ENCODE measurements at regions not wholly inside any gene's neighbourhood (a gene's known extent, or its start where the extent isn't known, plus 50 kb on each side); places are given as distances from the start of the nearest gene placed in this dataset.
A peak's percentile ranks its signal among the peaks of the same experiment; 100 is the strongest.

- TF ChIP-seq EZH2 (IDR thresholded peaks at IDR 0.05; ENCODE audit: insufficient read depth, low read length) = no peak
- TF ChIP-seq, protein P1, sequence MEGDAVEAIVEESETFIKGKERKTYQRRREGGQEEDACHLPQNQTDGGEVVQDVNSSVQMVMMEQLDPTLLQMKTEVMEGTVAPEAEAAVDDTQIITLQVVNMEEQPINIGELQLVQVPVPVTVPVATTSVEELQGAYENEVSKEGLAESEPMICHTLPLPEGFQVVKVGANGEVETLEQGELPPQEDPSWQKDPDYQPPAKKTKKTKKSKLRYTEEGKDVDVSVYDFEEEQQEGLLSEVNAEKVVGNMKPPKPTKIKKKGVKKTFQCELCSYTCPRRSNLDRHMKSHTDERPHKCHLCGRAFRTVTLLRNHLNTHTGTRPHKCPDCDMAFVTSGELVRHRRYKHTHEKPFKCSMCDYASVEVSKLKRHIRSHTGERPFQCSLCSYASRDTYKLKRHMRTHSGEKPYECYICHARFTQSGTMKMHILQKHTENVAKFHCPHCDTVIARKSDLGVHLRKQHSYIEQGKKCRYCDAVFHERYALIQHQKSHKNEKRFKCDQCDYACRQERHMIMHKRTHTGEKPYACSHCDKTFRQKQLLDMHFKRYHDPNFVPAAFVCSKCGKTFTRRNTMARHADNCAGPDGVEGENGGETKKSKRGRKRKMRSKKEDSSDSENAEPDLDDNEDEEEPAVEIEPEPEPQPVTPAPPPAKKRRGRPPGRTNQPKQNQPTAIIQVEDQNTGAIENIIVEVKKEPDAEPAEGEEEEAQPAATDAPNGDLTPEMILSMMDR (IDR thresholded peaks at IDR 0.05; ENCODE audit: insufficient read depth, low read depth, low read length) = no peak
- no peak overlapping the region for H3K9ac ChIP-seq (ENCODE audit: low read length)
- H3K79me2 ChIP-seq (ENCODE audit: insufficient read depth, low read length) = no peaks in the 10 kb centered on the region
- H3K4me3 Mint-ChIP-seq (ENCODE audit: unreplicated experiment) = no peak overlapping the region
- peaks cover 16% of the 10 kb centered on the region for H3K4me1 Mint-ChIP-seq (ENCODE audit: low read depth, unreplicated experiment)
- no peaks in the 10 kb centered on the region for H3K9me3 Mint-ChIP-seq (ENCODE audit: unreplicated experiment)
- no peaks in the 10 kb centered on the region for H3K27me3 Mint-ChIP-seq (ENCODE audit: low read depth, unreplicated experiment)
- FAIRE-seq (no peak), DNase-seq (ENCODE audit: low read depth) (peak; percentile 5)
- peaks cover 4% of the 10 kb centered on the region for H3K4me1 ChIP-seq (ENCODE audit: insufficient read depth, low read length)
- H3K36me3 ChIP-seq (ENCODE audit: insufficient read depth, low read length) = no peaks in the 10 kb centered on the region
- no peak overlapping the region for H3K4me3 ChIP-seq (ENCODE audit: insufficient read depth, low read depth, low read length)
- H2AFZ ChIP-seq (ENCODE audit: low read depth, low read length) = no peak overlapping the region
- no peak overlapping the region for H3K27ac ChIP-seq (ENCODE audit: low read depth, low read length)
- no peak overlapping the region for H3K4me2 ChIP-seq (ENCODE audit: low read length)
- H4K20me1 ChIP-seq (ENCODE audit: insufficient read depth, low read length) = no peaks in the 10 kb centered on the region
- H3K9me3 ChIP-seq (ENCODE audit: insufficient read depth, low read depth, low read length) = no peaks in the 10 kb centered on the region
- peak overlapping the region; percentile 70 for H3K27ac Mint-ChIP-seq (ENCODE audit: unreplicated experiment)
- H3K36me3 Mint-ChIP-seq (ENCODE audit: low read depth, unreplicated experiment) = no peaks in the 10 kb centered on the region
- no peaks in the 10 kb centered on the region for H3K27me3 ChIP-seq (ENCODE audit: insufficient read depth, low read length)
Observed at GRCh38 chr4:60313611-60314178, 886.4 kb upstream of the ADGRL3 start.

DNA sequence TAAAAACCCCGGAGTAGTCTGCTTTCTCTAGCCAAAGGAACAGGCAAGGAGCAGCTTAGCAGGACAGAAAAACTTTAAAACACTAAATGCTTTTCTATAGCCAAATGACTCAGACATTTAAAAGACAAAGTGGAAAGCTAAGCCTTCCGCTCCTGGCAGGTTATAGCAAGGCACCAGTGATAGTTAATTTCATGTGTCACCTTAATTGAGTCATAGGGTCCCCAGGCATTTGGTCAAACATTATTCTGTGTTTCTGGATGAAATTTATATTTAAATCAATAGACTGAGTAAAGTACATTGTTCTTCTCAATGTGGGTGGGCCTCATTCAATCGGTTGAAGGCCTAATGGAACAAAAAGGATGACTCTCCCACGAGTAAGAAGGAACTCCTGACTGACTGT lies 885.7 kb upstream of the ADGRL3 start:
- Histone ChIP-seq H3K9ac (ENCODE audit: low read length) (no peak overlapping the region), H3K27me3 (ENCODE audit: insufficient read depth, low read length) (no peaks in the 10 kb centered on the region), H4K20me1 (ENCODE audit: insufficient read depth, low read length) (no peaks in the 10 kb centered on the region), H3K4me3 (ENCODE audit: insufficient read depth, low read depth, low read length) (no peak overlapping the region), H3K4me2 (ENCODE audit: low read length) (no peak overlapping the region), H3K9me3 (ENCODE audit: insufficient read depth, low read depth, low read length) (no peaks in the 10 kb centered on the region), H3K36me3 (ENCODE audit: insufficient read depth, low read length) (no peaks in the 10 kb centered on the region), H2AFZ (ENCODE audit: low read depth, low read length) (no peak overlapping the region), H3K27ac (ENCODE audit: low read depth, low read length) (no peak overlapping the region), H3K4me1 (ENCODE audit: insufficient read depth, low read length) (peaks cover 4% of the 10 kb centered on the region), H3K79me2 (ENCODE audit: insufficient read depth, low read length) (no peaks in the 10 kb centered on the region)
- no peaks in the 10 kb centered on the region for H3K27me3 Mint-ChIP-seq (ENCODE audit: low read depth, unreplicated experiment)
- FAIRE-seq (no peak), DNase-seq (ENCODE audit: low read depth) (no peak)
- peaks cover 16% of the 10 kb centered on the region for H3K4me1 Mint-ChIP-seq (ENCODE audit: low read depth, unreplicated experiment)
- no peak overlapping the region for H3K4me3 Mint-ChIP-seq (ENCODE audit: unreplicated experiment)
- TF ChIP-seq EZH2 (IDR thresholded peaks at IDR 0.05; ENCODE audit: insufficient read depth, low read length) = no peak
- peak overlapping the region; percentile 70 for H3K27ac Mint-ChIP-seq (ENCODE audit: unreplicated experiment)
- H3K9me3 Mint-ChIP-seq (ENCODE audit: unreplicated experiment) = no peaks in the 10 kb centered on the region
- no peaks in the 10 kb centered on the region for H3K36me3 Mint-ChIP-seq (ENCODE audit: low read depth, unreplicated experiment)

GRCh38 chr4:60315586-60315985 lies 884.5 kb upstream of the ADGRL3 start:
- H3K4me1 ChIP-seq (ENCODE audit: insufficient read depth, low read length) = peaks cover 4% of the 10 kb centered on the region
- H3K4me2 ChIP-seq (ENCODE audit: low read length) = no peak overlapping the region
- H2AFZ ChIP-seq (ENCODE audit: low read depth, low read length) = no peak overlapping the region
- no peak overlapping the region for H3K27ac ChIP-seq (ENCODE audit: low read depth, low read length)
- FAIRE-seq (no peak), DNase-seq (ENCODE audit: low read depth) (no peak)
- H3K36me3 ChIP-seq (ENCODE audit: insufficient read depth, low read length) = no peaks in the 10 kb centered on the region
- H4K20me1 ChIP-seq (ENCODE audit: insufficient read depth, low read length) = no peaks in the 10 kb centered on the region
- H3K9me3 ChIP-seq (ENCODE audit: insufficient read depth, low read depth, low read length) = no peaks in the 10 kb centered on the region
- Mint-ChIP-seq H3K36me3 (ENCODE audit: low read depth, unreplicated experiment) (no peaks in the 10 kb centered on the region), H3K4me1 (ENCODE audit: low read depth, unreplicated experiment) (peaks cover 16% of the 10 kb centered on the region), H3K9me3 (ENCODE audit: unreplicated experiment) (no peaks in the 10 kb centered on the region), H3K27me3 (ENCODE audit: low read depth, unreplicated experiment) (no peaks in the 10 kb centered on the region), H3K4me3 (ENCODE audit: unreplicated experiment) (no peak overlapping the region), H3K27ac (ENCODE audit: unreplicated experiment) (no peak overlapping the region)
- H3K4me3 ChIP-seq (ENCODE audit: insufficient read depth, low read depth, low read length) = no peak overlapping the region
- H3K9ac ChIP-seq (ENCODE audit: low read length) = no peak overlapping the region
- no peaks in the 10 kb centered on the region for H3K27me3 ChIP-seq (ENCODE audit: insufficient read depth, low read length)
- TF ChIP-seq EZH2 (IDR thresholded peaks at IDR 0.05; ENCODE audit: insufficient read depth, low read length) = no peak
- TF ChIP-seq, protein P1 (IDR thresholded peaks at IDR 0.05; ENCODE audit: insufficient read depth, low read depth, low read length) = no peak
- no peaks in the 10 kb centered on the region for H3K79me2 ChIP-seq (ENCODE audit: insufficient read depth, low read length)

Data from astrocyte (in vitro differentiated cells and primary cell).